C4-2B (cell line): ENCODE measurements at regions not wholly inside any gene's neighbourhood (a gene's known extent, or its start where the extent isn't known, plus 50 kb on each side); places are given as distances from the start of the nearest gene placed in this dataset.

Source experiments
- ZFX ChIP-seq: fragments of 450-650 bp; IDR thresholded peaks from 2 replicates; pipeline ENCODE4 v1.6.1; 2017
- TF ChIP-seq, protein P1 (sequence below): fragments of 450-650 bp; conservative IDR thresholded peaks from 2 replicates; pipeline ENCODE4 v1.5.1; 2017; ENCODE audit warnings: mild to moderate bottlenecking

DNA sequence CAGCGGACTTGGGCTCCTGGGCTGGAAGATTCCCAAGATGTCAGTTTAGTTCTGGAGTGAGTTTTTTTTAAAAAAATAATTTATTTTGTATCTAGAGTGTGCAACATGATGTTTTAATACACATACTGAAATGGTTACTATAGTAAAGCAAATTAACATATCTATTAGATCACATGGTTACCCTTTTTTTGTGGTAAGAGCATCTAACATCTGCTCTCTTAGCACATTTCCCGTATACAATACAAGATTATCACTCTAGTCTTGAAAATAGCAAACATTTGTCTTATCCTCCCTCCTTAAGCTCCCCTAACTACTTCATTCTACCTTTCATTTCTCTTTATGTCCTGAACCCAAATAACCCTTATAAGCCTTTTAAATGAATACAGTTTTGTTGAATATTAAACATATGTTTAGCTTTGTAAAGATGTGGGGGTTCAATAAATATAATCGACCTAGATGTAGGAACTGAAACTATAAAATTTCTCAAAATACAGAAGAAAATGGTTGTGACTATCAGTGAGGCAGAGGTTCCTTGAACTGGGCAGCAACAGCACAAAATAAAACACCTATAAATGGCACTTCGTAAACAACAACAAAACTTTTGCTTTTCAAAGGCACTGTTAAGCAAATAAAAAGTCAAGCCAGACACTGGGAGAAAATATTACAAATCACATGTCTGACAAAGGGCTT lies 466.6 kb downstream of the FGF9 start:
- TF ChIP-seq, protein P1, sequence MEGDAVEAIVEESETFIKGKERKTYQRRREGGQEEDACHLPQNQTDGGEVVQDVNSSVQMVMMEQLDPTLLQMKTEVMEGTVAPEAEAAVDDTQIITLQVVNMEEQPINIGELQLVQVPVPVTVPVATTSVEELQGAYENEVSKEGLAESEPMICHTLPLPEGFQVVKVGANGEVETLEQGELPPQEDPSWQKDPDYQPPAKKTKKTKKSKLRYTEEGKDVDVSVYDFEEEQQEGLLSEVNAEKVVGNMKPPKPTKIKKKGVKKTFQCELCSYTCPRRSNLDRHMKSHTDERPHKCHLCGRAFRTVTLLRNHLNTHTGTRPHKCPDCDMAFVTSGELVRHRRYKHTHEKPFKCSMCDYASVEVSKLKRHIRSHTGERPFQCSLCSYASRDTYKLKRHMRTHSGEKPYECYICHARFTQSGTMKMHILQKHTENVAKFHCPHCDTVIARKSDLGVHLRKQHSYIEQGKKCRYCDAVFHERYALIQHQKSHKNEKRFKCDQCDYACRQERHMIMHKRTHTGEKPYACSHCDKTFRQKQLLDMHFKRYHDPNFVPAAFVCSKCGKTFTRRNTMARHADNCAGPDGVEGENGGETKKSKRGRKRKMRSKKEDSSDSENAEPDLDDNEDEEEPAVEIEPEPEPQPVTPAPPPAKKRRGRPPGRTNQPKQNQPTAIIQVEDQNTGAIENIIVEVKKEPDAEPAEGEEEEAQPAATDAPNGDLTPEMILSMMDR, result no peak
- TF ChIP-seq ZFX, result no peak
